Ishikawa (cell line): ENCODE measurements at regions not wholly inside any gene's neighbourhood (a gene's known extent, or its start where the extent isn't known, plus 50 kb on each side); places are given as distances from the start of the nearest gene placed in this dataset.

Experiments
- CEBPB ChIP-seq: IDR thresholded peaks from 2 replicates; pipeline ENCODE4 v1.6.1; 2012
- CREB1 ChIP-seq: IDR thresholded peaks from 2 replicates; pipeline ENCODE4 v1.6.1; 2012; ENCODE audit warnings: low read depth
- EGR1 ChIP-seq: IDR thresholded peaks from 2 replicates; pipeline ENCODE4 v1.6.1; 2012
- EP300 ChIP-seq: IDR thresholded peaks from 2 replicates; pipeline ENCODE4 v1.6.1; 2012; ENCODE audit warnings: borderline replicate concordance
- FOXM1 ChIP-seq: IDR thresholded peaks from 2 replicates; pipeline ENCODE4 v1.6.1; 2012; ENCODE audit warnings: low read depth, borderline replicate concordance
- NFIC ChIP-seq: IDR thresholded peaks from 2 replicates; pipeline ENCODE4 v1.6.1; 2012
- RAD21 ChIP-seq: IDR thresholded peaks from 2 replicates; pipeline ENCODE4 v1.6.1; 2012; ENCODE audit warnings: low read depth
- TAF1 ChIP-seq: IDR thresholded peaks from 2 replicates; pipeline ENCODE4 v1.6.1; 2012; ENCODE audit warnings: low read depth, mild to moderate bottlenecking
- TCF12 ChIP-seq: IDR thresholded peaks from 2 replicates; pipeline ENCODE4 v1.6.1; 2012; ENCODE audit warnings: low read depth
- TEAD4 ChIP-seq: IDR thresholded peaks from 2 replicates; pipeline ENCODE4 v1.6.1; 2012
- YY1 ChIP-seq: IDR thresholded peaks from 2 replicates; pipeline ENCODE4 v1.6.1; 2012; ENCODE audit warnings: low read depth
- ZBTB7A ChIP-seq: IDR thresholded peaks from 2 replicates; pipeline ENCODE4 v1.6.1; 2012; ENCODE audit warnings: low read depth
- TF ChIP-seq, protein P1 (sequence below): IDR thresholded peaks from 2 replicates; pipeline ENCODE4 v1.6.1; 2012
- TF ChIP-seq, protein P2 (sequence below): IDR thresholded peaks from 2 replicates; pipeline ENCODE4 v1.6.1; 2012
- TF ChIP-seq, protein P3 (sequence below): IDR thresholded peaks from 2 replicates; pipeline ENCODE4 v1.6.1; 2012; ENCODE audit warnings: low read depth, mild to moderate bottlenecking

DNA sequence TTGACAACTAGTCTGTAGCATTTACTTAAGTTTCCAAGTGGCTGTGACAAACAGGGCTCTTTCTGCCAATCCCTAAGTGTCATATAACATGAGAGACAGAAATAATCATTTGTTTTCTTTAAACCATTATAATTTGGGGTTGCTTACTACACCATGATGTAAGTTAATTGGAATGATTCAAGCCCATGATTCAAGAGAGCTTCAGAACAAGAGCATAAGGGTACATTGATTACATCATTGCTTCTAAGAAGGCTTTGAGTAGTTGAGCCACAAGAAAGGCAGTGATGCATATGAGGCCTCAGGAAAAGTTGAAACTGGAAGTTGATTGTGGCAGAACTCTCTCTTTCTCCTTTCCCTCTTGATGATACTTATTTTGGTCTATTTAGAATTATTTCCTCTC is 444.0 kb downstream of the CCER1 start:
- no peak for TF ChIP-seq TCF12
- no peak for TF ChIP-seq EP300
- TF ChIP-seq TEAD4 = no peak
- TF ChIP-seq, protein P1, sequence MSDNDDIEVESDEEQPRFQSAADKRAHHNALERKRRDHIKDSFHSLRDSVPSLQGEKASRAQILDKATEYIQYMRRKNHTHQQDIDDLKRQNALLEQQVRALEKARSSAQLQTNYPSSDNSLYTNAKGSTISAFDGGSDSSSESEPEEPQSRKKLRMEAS = no peak
- TF ChIP-seq EGR1 = no peak
- no peak for TF ChIP-seq ZBTB7A
- no peak for TF ChIP-seq CREB1
- no peak for TF ChIP-seq FOXM1
- no peak for TF ChIP-seq RAD21
- TF ChIP-seq CEBPB = no peak
- TF ChIP-seq, protein P2, sequence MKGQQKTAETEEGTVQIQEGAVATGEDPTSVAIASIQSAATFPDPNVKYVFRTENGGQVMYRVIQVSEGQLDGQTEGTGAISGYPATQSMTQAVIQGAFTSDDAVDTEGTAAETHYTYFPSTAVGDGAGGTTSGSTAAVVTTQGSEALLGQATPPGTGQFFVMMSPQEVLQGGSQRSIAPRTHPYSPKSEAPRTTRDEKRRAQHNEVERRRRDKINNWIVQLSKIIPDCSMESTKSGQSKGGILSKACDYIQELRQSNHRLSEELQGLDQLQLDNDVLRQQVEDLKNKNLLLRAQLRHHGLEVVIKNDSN = no peak
- TF ChIP-seq, protein P3, sequence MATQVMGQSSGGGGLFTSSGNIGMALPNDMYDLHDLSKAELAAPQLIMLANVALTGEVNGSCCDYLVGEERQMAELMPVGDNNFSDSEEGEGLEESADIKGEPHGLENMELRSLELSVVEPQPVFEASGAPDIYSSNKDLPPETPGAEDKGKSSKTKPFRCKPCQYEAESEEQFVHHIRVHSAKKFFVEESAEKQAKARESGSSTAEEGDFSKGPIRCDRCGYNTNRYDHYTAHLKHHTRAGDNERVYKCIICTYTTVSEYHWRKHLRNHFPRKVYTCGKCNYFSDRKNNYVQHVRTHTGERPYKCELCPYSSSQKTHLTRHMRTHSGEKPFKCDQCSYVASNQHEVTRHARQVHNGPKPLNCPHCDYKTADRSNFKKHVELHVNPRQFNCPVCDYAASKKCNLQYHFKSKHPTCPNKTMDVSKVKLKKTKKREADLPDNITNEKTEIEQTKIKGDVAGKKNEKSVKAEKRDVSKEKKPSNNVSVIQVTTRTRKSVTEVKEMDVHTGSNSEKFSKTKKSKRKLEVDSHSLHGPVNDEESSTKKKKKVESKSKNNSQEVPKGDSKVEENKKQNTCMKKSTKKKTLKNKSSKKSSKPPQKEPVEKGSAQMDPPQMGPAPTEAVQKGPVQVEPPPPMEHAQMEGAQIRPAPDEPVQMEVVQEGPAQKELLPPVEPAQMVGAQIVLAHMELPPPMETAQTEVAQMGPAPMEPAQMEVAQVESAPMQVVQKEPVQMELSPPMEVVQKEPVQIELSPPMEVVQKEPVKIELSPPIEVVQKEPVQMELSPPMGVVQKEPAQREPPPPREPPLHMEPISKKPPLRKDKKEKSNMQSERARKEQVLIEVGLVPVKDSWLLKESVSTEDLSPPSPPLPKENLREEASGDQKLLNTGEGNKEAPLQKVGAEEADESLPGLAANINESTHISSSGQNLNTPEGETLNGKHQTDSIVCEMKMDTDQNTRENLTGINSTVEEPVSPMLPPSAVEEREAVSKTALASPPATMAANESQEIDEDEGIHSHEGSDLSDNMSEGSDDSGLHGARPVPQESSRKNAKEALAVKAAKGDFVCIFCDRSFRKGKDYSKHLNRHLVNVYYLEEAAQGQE = no peak
- TF ChIP-seq NFIC = no peak
- TF ChIP-seq YY1 = no peak
- no peak for TF ChIP-seq TAF1

DNA sequence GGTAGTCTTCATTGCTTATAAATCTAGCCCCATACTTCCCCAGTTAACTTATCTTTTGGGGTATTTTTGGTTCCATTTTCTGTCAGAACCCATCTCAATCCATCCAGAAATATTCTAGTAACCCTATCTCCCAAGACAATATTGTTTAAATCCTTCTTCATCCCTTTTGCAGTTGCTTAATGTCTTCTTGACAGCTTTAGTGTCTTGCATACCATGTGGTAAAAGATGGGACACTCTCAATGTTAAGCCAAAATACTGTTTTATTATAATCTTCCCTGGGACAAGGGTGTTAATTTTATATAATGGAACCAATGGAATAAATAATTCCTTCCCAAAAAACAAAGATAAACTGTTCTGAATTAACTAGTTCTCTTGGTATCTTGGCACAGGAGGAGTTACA is 450.2 kb downstream of the CCER1 start:
- no peak for TF ChIP-seq ZBTB7A
- no peak for TF ChIP-seq EP300
- no peak for TF ChIP-seq RAD21
- no peak for TF ChIP-seq TAF1
- no peak for TF ChIP-seq NFIC
- no peak for TF ChIP-seq EGR1
- TF ChIP-seq FOXM1 = no peak
- no peak for TF ChIP-seq CEBPB
- TF ChIP-seq TEAD4 = no peak
- TF ChIP-seq, protein P2 = no peak
- TF ChIP-seq CREB1 = no peak
- no peak for TF ChIP-seq TCF12

DNA sequence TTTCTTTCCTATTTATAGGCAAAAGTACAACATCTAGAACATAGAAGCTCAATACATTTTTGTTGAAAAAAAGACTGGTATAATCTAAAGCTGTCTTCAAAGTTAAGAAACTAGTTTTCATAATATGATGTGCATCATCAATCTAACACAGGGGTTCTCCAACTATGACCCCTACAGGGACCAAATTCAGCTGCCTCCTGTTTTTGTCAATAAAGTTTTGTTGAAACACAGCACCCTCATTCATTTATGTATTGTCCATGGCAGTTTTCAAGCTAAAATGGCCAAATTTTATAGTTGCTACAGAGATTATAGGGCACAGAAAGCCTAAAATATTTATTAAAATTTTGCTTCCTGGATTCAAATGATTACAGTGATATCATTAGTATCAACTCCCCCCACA is 452.9 kb downstream of the CCER1 start:
- TF ChIP-seq ZBTB7A = no peak
- no peak for TF ChIP-seq NFIC

DNA sequence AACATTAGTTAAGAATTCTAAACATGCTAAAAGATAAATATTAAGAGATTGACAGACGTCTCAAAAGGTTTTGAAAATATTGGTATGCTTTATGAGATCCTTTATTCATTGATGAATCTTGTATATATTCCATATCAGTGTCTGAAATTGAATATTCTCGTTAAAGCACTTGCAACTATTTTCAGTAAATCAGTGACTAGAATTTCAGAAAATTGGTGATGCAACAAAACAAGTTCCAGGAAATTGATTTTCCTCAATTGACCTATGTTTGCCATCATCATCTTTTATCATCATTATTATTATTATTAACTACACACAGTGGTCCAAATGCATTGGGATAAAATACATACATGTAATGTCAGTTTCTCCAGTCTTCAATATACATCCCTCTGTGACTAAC is 453.6 kb downstream of the CCER1 start:
- TF ChIP-seq FOXM1 (no peak), CREB1 (no peak), TAF1 (no peak), RAD21 (no peak), NFIC (no peak), ZBTB7A (no peak), TCF12 (no peak), EP300 (no peak), YY1 (no peak), TEAD4 (no peak), CEBPB (no peak), EGR1 (no peak)
- TF ChIP-seq, protein P2 = no peak
- TF ChIP-seq, protein P1 = no peak
- TF ChIP-seq, protein P3 = no peak

DNA sequence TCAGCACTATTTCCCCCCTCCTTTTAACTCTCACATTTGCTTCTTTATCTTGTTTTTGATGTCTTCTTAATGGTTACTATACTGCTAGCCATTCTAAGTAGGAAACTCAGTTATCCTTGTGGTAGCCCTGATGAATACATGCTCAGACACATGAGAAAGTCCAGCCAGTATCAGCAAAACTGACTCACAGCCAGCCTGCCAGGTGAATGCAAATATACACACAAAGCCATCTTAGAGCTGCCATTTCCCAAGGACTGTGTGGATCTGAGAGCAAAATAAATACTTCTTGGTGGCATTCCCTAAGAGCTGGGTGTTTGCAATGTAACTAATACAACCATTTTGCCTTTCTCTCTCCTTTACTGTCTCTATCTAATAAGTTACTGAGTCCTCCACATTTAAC is 455.2 kb downstream of the CCER1 start:
- TF ChIP-seq TEAD4 (no peak), TCF12 (no peak), ZBTB7A (no peak), CREB1 (no peak), TAF1 (no peak), EP300 (no peak)
- TF ChIP-seq, protein P3 = no peak
